A549 (cell line): ENCODE measurements at regions not wholly inside any gene's neighbourhood (a gene's known extent, or its start where the extent isn't known, plus 50 kb on each side); places are given as distances from the start of the nearest gene placed in this dataset.

Experiments used
- CTCF ChIP-seq: fragments of >200 bp; sonication (Bioruptor Twin); formaldehyde crosslinking; IDR thresholded peaks from 3 replicates; pipeline ENCODE4 v1.5.1; 2016
- EP300 ChIP-seq, 2 experiments: fragments of >200 bp; sonication (Bioruptor Twin); formaldehyde crosslinking; IDR thresholded peaks; 2 replicates in 1 of 2; 3 replicates in 1 of 2; pipeline ENCODE4 v1.6.1; 2016 to 2017
- FOSB ChIP-seq: fragments of 250-450 bp; sonication (Bioruptor Pico); IDR thresholded peaks from 2 replicates; pipeline ENCODE4 v1.5.0; 2020; ENCODE audit warnings: mild to moderate bottlenecking, moderate library complexity
- HDAC2 ChIP-seq: fragments of 200-600 bp; sonication (generic); IDR thresholded peaks from 2 replicates; pipeline ENCODE4 v1.6.1; 2016
- NR3C1 ChIP-seq: fragments of >200 bp; sonication (Bioruptor Twin); formaldehyde crosslinking; IDR thresholded peaks from 3 replicates; pipeline ENCODE4 v1.6.1; 2017
- POLR2A ChIP-seq: IDR thresholded peaks from 2 replicates; pipeline ENCODE4 v1.6.1; 2012; ENCODE audit warnings: mild to moderate bottlenecking, low read length
- RFX5 ChIP-seq: fragments of 450-650 bp; IDR thresholded peaks from 2 replicates; pipeline ENCODE4 v1.7.1; 2014; ENCODE audit warnings: antibody characterized with exemption, mild to moderate bottlenecking, moderate library complexity
- TP53 ChIP-seq: fragments of 250-450 bp; sonication (Bioruptor Pico); IDR thresholded peaks from 2 replicates; pipeline ENCODE4 v1.5.0; 2021; ENCODE audit warnings: mild to moderate bottlenecking, moderate library complexity
- USF2 ChIP-seq: fragments of 450-650 bp; IDR thresholded peaks from 2 replicates; pipeline ENCODE4 v1.6.1; 2014; ENCODE audit warnings: antibody characterized with exemption

GRCh38 chr9:28718226-28718625 is 1144.9 kb upstream of the C9orf72 start:
- TF ChIP-seq TP53 (CRISPR knock-in tag) (no peak), NR3C1 (no peak), FOSB (CRISPR knock-in tag) (no peak), EP300 (IDR thresholded peaks at IDR 0.05) (no peak), CTCF (no peak), USF2 (no peak), RFX5 (no peak), POLR2A (no peak), HDAC2 (no peak)
